ENCODE measurements at regions not wholly inside any gene's neighbourhood (a gene's known extent, or its start where the extent isn't known, plus 50 kb on each side); places are given as distances from the start of the nearest gene placed in this dataset.

DNA sequence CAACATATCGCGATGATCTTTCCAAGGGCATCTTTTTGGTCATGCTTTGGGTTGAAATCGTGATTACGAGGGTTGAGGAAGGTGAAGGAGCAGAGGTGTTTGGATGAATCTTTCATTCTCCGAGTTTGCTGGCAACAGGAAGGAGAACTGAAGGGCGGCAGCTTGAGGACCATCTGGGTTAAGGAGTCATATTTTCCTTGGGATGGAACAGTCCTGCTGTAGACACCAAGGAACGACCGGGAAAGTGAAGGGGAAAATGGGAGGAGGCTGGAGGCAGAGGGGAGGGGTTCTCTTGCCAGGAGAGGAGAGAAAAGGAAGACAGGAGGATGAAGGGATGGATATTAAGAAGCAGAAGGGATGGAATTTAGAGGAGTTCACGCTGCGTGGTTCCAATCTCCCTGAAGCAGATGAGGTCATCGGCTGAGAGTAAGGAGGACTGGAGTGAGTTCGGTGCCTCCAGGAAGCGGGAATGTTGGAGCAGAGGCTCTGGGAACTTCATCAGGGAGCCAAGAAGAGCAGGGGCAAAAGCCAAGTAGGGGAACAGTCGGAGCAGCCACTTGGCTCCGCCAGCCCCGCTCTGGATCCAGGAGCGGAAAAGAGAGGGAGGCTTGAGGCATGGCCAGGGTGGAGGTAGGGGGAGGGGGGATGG, 116.6 kb upstream of the GALNT17 start:
- Histone ChIP-seq H3K9me3 (no peaks in the 10 kb centered on the region), H3K27ac (no peak overlapping the region), H3K4me1 (ENCODE audit: control insufficient read depth in 1 of 2, insufficient read depth in 1 of 2, low read depth in 1 of 2, low read length in 1 of 2) (no peaks in the 10 kb centered on the region), H3K27me3 (no peaks in the 10 kb centered on the region), H3K4me3 (ENCODE audit: low read depth in 1 of 2, low read length in 1 of 2) (no peak overlapping the region), H3K36me3 (no peaks in the 10 kb centered on the region)
- TF ChIP-seq, protein P1, sequence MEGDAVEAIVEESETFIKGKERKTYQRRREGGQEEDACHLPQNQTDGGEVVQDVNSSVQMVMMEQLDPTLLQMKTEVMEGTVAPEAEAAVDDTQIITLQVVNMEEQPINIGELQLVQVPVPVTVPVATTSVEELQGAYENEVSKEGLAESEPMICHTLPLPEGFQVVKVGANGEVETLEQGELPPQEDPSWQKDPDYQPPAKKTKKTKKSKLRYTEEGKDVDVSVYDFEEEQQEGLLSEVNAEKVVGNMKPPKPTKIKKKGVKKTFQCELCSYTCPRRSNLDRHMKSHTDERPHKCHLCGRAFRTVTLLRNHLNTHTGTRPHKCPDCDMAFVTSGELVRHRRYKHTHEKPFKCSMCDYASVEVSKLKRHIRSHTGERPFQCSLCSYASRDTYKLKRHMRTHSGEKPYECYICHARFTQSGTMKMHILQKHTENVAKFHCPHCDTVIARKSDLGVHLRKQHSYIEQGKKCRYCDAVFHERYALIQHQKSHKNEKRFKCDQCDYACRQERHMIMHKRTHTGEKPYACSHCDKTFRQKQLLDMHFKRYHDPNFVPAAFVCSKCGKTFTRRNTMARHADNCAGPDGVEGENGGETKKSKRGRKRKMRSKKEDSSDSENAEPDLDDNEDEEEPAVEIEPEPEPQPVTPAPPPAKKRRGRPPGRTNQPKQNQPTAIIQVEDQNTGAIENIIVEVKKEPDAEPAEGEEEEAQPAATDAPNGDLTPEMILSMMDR (IDR thresholded peaks at IDR 0.05): no peak

DNA sequence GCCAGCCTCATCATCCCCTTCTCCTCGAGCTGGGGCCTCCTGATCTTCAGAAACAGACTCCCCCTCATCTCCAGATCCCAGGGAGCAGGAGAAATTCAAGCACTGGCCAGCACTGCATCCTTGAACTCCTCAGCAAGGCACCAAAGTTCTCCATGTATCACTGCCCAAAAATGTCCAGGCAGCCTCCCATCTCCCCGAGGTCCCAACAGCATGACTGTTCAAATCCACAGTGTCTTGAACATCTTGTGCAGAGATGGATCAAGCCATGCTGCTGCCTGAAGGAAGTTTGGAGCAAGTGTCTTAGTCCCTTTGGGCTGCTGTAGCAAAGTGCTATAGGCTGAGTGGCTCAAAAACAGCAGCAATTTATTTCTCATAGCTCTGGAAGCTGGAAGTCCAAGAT, 115.5 kb upstream of the GALNT17 start:
- Histone ChIP-seq H3K36me3 (no peaks in the 10 kb centered on the region), H3K4me1 (ENCODE audit: control insufficient read depth in 1 of 2, insufficient read depth in 1 of 2, low read depth in 1 of 2, low read length in 1 of 2) (no peaks in the 10 kb centered on the region), H3K9me3 (no peaks in the 10 kb centered on the region), H3K27me3 (no peaks in the 10 kb centered on the region), H3K4me3 (ENCODE audit: low read depth in 1 of 2, low read length in 1 of 2) (no peak overlapping the region), H3K27ac (no peak overlapping the region)
- TF ChIP-seq, protein P1 (IDR thresholded peaks at IDR 0.05): no peak

DNA sequence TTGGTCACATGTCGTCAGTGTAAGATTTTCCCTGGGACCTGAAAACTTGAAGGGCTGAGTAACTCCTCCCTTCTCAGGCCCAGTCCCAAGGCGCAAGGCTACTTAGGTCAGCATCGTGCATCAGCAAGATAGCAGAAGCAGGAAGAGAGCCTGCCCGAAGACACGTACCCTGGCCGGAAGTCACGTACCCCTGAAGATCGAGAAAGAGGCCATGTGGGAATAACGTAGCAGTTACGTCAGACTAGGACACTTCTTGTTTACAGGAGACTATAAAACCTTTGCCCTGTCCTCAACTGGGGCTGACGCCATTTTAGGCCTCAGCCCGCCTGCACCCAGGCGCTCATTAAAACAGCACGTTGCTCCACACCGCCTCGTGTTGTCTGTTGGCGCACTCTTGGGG, 114.3 kb upstream of the GALNT17 start:
- no peaks in the 10 kb centered on the region for H3K4me1 ChIP-seq (ENCODE audit: control insufficient read depth in 1 of 2, insufficient read depth in 1 of 2, low read depth in 1 of 2, low read length in 1 of 2)
- H3K4me3 ChIP-seq (ENCODE audit: low read depth in 1 of 2, low read length in 1 of 2): no peak overlapping the region
- TF ChIP-seq, protein P1 (IDR thresholded peaks at IDR 0.05): no peak
- no peaks in the 10 kb centered on the region for H3K27me3 ChIP-seq
- H3K27ac ChIP-seq: no peak overlapping the region
- H3K36me3 ChIP-seq: no peaks in the 10 kb centered on the region
- H3K9me3 ChIP-seq: no peaks in the 10 kb centered on the region

DNA sequence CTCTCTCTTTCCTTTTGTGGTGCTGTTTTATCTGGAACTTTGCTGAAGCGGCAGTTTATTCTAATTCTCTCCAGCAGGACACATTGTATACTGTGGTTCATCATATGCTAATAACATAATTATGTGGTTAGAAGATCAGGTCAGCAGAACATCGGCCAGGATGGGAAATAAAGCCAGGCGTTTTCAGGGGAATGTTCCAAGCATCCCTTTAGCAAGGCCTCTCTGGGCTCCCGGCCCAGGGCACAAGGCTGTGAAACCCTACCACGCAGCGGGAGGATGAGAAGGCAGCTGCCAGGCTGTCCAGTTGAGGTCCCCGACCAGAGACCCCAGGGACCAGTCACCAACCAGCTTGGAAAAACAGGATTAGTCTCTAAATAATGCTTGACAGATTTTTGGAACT, 112.2 kb upstream of the GALNT17 start:
- Histone ChIP-seq H3K27me3 (no peaks in the 10 kb centered on the region), H3K4me3 (ENCODE audit: low read depth in 1 of 2, low read length in 1 of 2) (no peak overlapping the region), H3K4me1 (ENCODE audit: control insufficient read depth in 1 of 2, insufficient read depth in 1 of 2, low read depth in 1 of 2, low read length in 1 of 2) (no peaks in the 10 kb centered on the region), H3K36me3 (no peaks in the 10 kb centered on the region), H3K9me3 (no peaks in the 10 kb centered on the region), H3K27ac (no peak overlapping the region)
- TF ChIP-seq, protein P1 (IDR thresholded peaks at IDR 0.05): no peak

DNA sequence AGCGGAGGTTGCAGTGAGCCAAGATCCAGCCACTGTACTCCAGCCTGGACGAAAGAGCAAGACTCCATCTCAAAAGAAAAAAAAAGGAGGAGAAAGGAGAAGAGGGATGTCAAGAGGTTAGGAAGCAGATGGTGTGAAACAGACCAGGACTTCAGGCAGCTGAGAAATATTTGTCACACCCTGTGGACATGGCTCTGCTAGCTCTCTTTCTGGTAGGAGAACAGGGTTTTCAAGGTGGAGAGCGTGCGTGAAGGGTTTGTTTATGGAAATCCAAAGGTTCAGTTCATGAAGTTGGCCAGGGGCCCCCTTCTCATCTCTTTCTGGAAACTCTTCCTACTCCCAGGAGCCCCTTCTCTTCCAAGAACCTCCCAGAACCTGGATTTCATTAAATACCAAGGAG, 110.8 kb upstream of the GALNT17 start:
- no peaks in the 10 kb centered on the region for H3K4me1 ChIP-seq (ENCODE audit: control insufficient read depth in 1 of 2, insufficient read depth in 1 of 2, low read depth in 1 of 2, low read length in 1 of 2)
- H3K27ac ChIP-seq: no peak overlapping the region
- TF ChIP-seq, protein P1 (IDR thresholded peaks at IDR 0.05): no peak
- H3K27me3 ChIP-seq: no peaks in the 10 kb centered on the region
- no peak overlapping the region for H3K4me3 ChIP-seq (ENCODE audit: low read depth in 1 of 2, low read length in 1 of 2)
- no peaks in the 10 kb centered on the region for H3K9me3 ChIP-seq
- no peaks in the 10 kb centered on the region for H3K36me3 ChIP-seq
